Activated naive CD4-positive, alpha-beta T cell treated with anti-CD3 and anti-CD28 coated beads, Interleukin-2, amount 50 U/mL, for 72 hours (primary cell): ENCODE measurements at regions not wholly inside any gene's neighbourhood (a gene's known extent, or its start where the extent isn't known, plus 50 kb on each side); places are given as distances from the start of the nearest gene placed in this dataset.

Experiments used
- ATAC-seq, 2 donors: fragments of 150-1000 bp; cut with Tn5 transposase; 2 replicates each; pipeline ENCODE4 v1.10.0; 2021; ENCODE audit warnings: mild to moderate bottlenecking in 2 of 2, moderate library complexity in 2 of 2
- DNase-seq, 2 donors: peaks; one replicate each; pipeline ENCODE4 v3.0.0; 2021 to 2022; ENCODE audit warnings: low spot score in 2 of 2
- H3K27ac Mint-ChIP-seq, 2 donors: one replicate each; pipeline ENCODE4 v1.8.0; 2022; ENCODE audit warnings: mild to moderate bottlenecking in 2 of 2, mixed read lengths in 2 of 2
- H3K36me3 Mint-ChIP-seq, 2 donors: one replicate each; pipeline ENCODE4 v1.8.0; 2022; ENCODE audit warnings: mixed read lengths in 2 of 2
- H3K9me3 Mint-ChIP-seq, 2 donors: one replicate each; pipeline ENCODE4 v1.8.0; 2022; ENCODE audit warnings: mixed read lengths in 2 of 2

- DNase-seq: peak in 1 of 2 donors; percentile 38
- H3K27ac Mint-ChIP-seq: no peak overlapping the region
- H3K36me3 Mint-ChIP-seq: no peaks in the 10 kb centered on the region
These were observed 102.3 kb upstream of the TMPRSS2 start for GRCh38 chr21:41610042-41610839.

GRCh38 chr21:41606706-41607105 lies 98.7 kb upstream of the TMPRSS2 start:
- no peak for DNase-seq
- Mint-ChIP-seq H3K27ac (no peak overlapping the region), H3K36me3 (no peaks in the 10 kb centered on the region), H3K9me3 (no peaks in the 10 kb centered on the region)
- ATAC-seq: no peak

More at GRCh38 chr21:41610042-41610839, 102.3 kb upstream of the TMPRSS2 start:
- no peaks in the 10 kb centered on the region for H3K9me3 Mint-ChIP-seq
- peak; percentile 46 to 52 for ATAC-seq

GRCh38 chr21:41605934-41606285 lies 98.0 kb upstream of the TMPRSS2 start:
- DNase-seq (no peak), ATAC-seq (no peak)
- Mint-ChIP-seq H3K36me3 (no peaks in the 10 kb centered on the region), H3K27ac (no peak overlapping the region), H3K9me3 (no peaks in the 10 kb centered on the region)

GRCh38 chr21:41605178-41605933 lies 97.4 kb upstream of the TMPRSS2 start:
- no peak for ATAC-seq
- H3K27ac Mint-ChIP-seq: no peak overlapping the region
- no peaks in the 10 kb centered on the region for H3K36me3 Mint-ChIP-seq
- H3K9me3 Mint-ChIP-seq: no peaks in the 10 kb centered on the region
- DNase-seq: no peak

- Mint-ChIP-seq H3K9me3 (no peaks in the 10 kb centered on the region), H3K27ac (no peak overlapping the region), H3K36me3 (no peaks in the 10 kb centered on the region)
- no peak for ATAC-seq
- DNase-seq: no peak
These were observed 96.7 kb upstream of the TMPRSS2 start for GRCh38 chr21:41604583-41605041.

- ATAC-seq: no peak
- H3K9me3 Mint-ChIP-seq: no peaks in the 10 kb centered on the region
- H3K27ac Mint-ChIP-seq: no peak overlapping the region
- DNase-seq: no peak
- no peaks in the 10 kb centered on the region for H3K36me3 Mint-ChIP-seq
These were observed 95.5 kb upstream of the TMPRSS2 start for GRCh38 chr21:41603476-41603875.

- Mint-ChIP-seq H3K9me3 (no peaks in the 10 kb centered on the region), H3K27ac (no peak overlapping the region), H3K36me3 (no peaks in the 10 kb centered on the region)
- ATAC-seq (no peak), DNase-seq (no peak)
These were observed 94.6 kb upstream of the TMPRSS2 start for GRCh38 chr21:41602531-41602930.

- Mint-ChIP-seq H3K36me3 (no peaks in the 10 kb centered on the region), H3K27ac (no peak overlapping the region), H3K9me3 (no peaks in the 10 kb centered on the region)
- DNase-seq (no peak), ATAC-seq (no peak)
These were observed 93.8 kb upstream of the TMPRSS2 start for GRCh38 chr21:41601573-41602368.

GRCh38 chr21:41600961-41601572 lies 93.1 kb upstream of the TMPRSS2 start:
- H3K36me3 Mint-ChIP-seq: no peaks in the 10 kb centered on the region
- no peaks in the 10 kb centered on the region for H3K9me3 Mint-ChIP-seq
- no peak for DNase-seq
- no peak for ATAC-seq
- no peak overlapping the region for H3K27ac Mint-ChIP-seq

- Mint-ChIP-seq H3K36me3 (no peaks in the 10 kb centered on the region), H3K27ac (no peak overlapping the region), H3K9me3 (no peaks in the 10 kb centered on the region)
- DNase-seq (no peak), ATAC-seq (no peak)
These were observed 92.6 kb upstream of the TMPRSS2 start for GRCh38 chr21:41600556-41600955.

- Mint-ChIP-seq H3K27ac (no peak overlapping the region), H3K36me3 (no peaks in the 10 kb centered on the region), H3K9me3 (no peaks in the 10 kb centered on the region)
- no peak for ATAC-seq
- no peak for DNase-seq
These were observed 92.2 kb upstream of the TMPRSS2 start for GRCh38 chr21:41600116-41600515.

- H3K27ac Mint-ChIP-seq: peak overlapping the region in 1 of 2 donors; percentile 51
- no peaks in the 10 kb centered on the region for H3K36me3 Mint-ChIP-seq
- DNase-seq (peak in 1 of 2 donors; percentile 25), ATAC-seq (no peak)
- H3K9me3 Mint-ChIP-seq: no peaks in the 10 kb centered on the region
These were observed 90.8 kb upstream of the TMPRSS2 start for GRCh38 chr21:41598561-41599431.

GRCh38 chr21:41597811-41598231 lies 89.9 kb upstream of the TMPRSS2 start:
- Mint-ChIP-seq H3K9me3 (no peaks in the 10 kb centered on the region), H3K36me3 (no peaks in the 10 kb centered on the region), H3K27ac (peak overlapping the region in 1 of 2 donors; percentile 51)
- no peak for ATAC-seq
- DNase-seq: peak in 1 of 2 donors; percentile 25

- Mint-ChIP-seq H3K36me3 (no peaks in the 10 kb centered on the region), H3K27ac (no peak overlapping the region), H3K9me3 (no peaks in the 10 kb centered on the region)
- ATAC-seq: no peak
- DNase-seq: no peak
These were observed 89.3 kb upstream of the TMPRSS2 start for GRCh38 chr21:41597227-41597626.

GRCh38 chr21:41596241-41596925 lies 88.4 kb upstream of the TMPRSS2 start:
- peak in 1 of 2 donors; percentile 25 for DNase-seq
- Mint-ChIP-seq H3K27ac (no peak overlapping the region), H3K9me3 (no peaks in the 10 kb centered on the region), H3K36me3 (no peaks in the 10 kb centered on the region)
- ATAC-seq: no peak
